22Rv1 (cell line): ENCODE measurements at regions not wholly inside any gene's neighbourhood (a gene's known extent, or its start where the extent isn't known, plus 50 kb on each side); places are given as distances from the start of the nearest gene placed in this dataset.
"Not testable (repeated sequence)": the region's sequence is repeated elsewhere in the genome, so short reads cannot be mapped to it uniquely, and the experiment has no call there.

Experiments used
- H3K27ac ChIP-seq: fragments of 450-650 bp; 2 replicates; pipeline ENCODE4 v1.5.1; 2017
- CTCF ChIP-seq: fragments of 450-650 bp; IDR thresholded peaks from 2 replicates; pipeline ENCODE4 v1.5.1; 2017; ENCODE audit warnings: mild to moderate bottlenecking
- ZFX ChIP-seq: fragments of 450-650 bp; IDR thresholded peaks from 2 replicates; pipeline ENCODE4 v1.6.1; 2017; ENCODE audit warnings: antibody characterized with exemption, borderline replicate concordance

- TF ChIP-seq ZFX (no peak), CTCF (no peak)
- no peak overlapping the region for H3K27ac ChIP-seq
Measured at GRCh38 chr12:104906695-104907094, 51.4 kb downstream of the SLC41A2 start.

- not testable (repeated sequence) for H3K27ac ChIP-seq
Measured at GRCh38 chr12:104905446-104905845, 52.6 kb downstream of the SLC41A2 start.

- TF ChIP-seq CTCF (no peak), ZFX (no peak)
- no peak overlapping the region for H3K27ac ChIP-seq
Measured at GRCh38 chr12:104903648-104904423, 54.3 kb downstream of the SLC41A2 start.

- no peak for TF ChIP-seq ZFX
- TF ChIP-seq CTCF: no peak
- H3K27ac ChIP-seq: no peak overlapping the region
Measured at GRCh38 chr12:104902125-104902524, 56.0 kb downstream of the SLC41A2 start.

- TF ChIP-seq ZFX (no peak), CTCF (no peak)
- H3K27ac ChIP-seq: peak overlapping the region; percentile 39
Measured at GRCh38 chr12:104896710-104897109, 61.4 kb downstream of the SLC41A2 start.

GRCh38 chr12:104896146-104896545 is 61.9 kb downstream of the SLC41A2 start:
- peak overlapping the region; percentile 39 for H3K27ac ChIP-seq

GRCh38 chr12:104895415-104895814 is 62.7 kb downstream of the SLC41A2 start:
- H3K27ac ChIP-seq: peak overlapping the region; percentile 39
- no peak for TF ChIP-seq ZFX
- TF ChIP-seq CTCF: no peak

More at GRCh38 chr12:104896146-104896545, 61.9 kb downstream of the SLC41A2 start:
- no peak for TF ChIP-seq CTCF
